ENCODE measurements at regions not wholly inside any gene's neighbourhood (a gene's known extent, or its start where the extent isn't known, plus 50 kb on each side); places are given as distances from the start of the nearest gene placed in this dataset.

- TF ChIP-seq POLR2A (IDR thresholded peaks at IDR 0.05) (no peak), CTCF (IDR thresholded peaks at IDR 0.05) (no peak), POLR2AphosphoS5 (IDR thresholded peaks at IDR 0.05) (no peak), EP300 (IDR thresholded peaks at IDR 0.05) (no peak)
Observed at GRCh38 chr4:135281230-135281629, 1079.6 kb upstream of the PABPC4L start.

Data from upper lobe of left lung (tissue), 4 donors.